ENCODE measurements at regions not wholly inside any gene's neighbourhood (a gene's known extent, or its start where the extent isn't known, plus 50 kb on each side); places are given as distances from the start of the nearest gene placed in this dataset.

DNA sequence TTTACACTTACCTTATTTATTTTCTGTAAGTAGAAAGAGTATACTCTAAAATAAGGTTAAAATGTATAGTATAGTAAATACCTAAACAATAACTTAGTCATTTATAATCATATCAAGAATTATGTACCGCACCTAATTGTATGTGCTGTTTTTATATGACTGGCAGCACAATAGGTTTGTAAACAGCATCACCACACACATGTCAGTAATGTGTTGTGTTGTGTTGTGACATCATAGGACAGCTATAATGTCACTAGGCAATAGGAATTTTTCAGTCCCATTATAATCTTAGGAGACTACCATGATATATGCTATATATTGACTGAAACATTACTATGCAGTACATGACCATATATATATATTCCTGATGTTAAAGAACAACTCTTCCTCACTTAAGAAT is 99.9 kb upstream of the CNTN4 start:
- Mint-ChIP-seq H3K27me3 (ENCODE audit: low read depth in 3 of 3) (no peaks in the 10 kb centered on the region), H3K4me3 (no peak overlapping the region), H3K36me3 (no peaks in the 10 kb centered on the region), H3K9me3 (peaks cover 0 to 7% (median 0%) of the 10 kb centered on the region in 7 donors), H3K27ac (no peak overlapping the region), H3K4me1 (no peaks in the 10 kb centered on the region)
- Histone ChIP-seq H3K9ac (ENCODE audit: insufficient read depth, low read length, poor library complexity, severe bottlenecking) (no peak overlapping the region), H3K79me2 (ENCODE audit: insufficient read depth, low read length) (no peaks in the 10 kb centered on the region), H4K20me1 (ENCODE audit: insufficient read depth, low read length) (no peaks in the 10 kb centered on the region), H3K4me1 (ENCODE audit: control insufficient read depth in 1 of 2, insufficient read depth in 2 of 2, low read length in 2 of 2) (no peaks in the 10 kb centered on the region), H3K9me3 (replicated peaks in 1 of 2; ENCODE audit: control insufficient read depth in 1 of 2, insufficient read depth in 1 of 2, low read length in 2 of 2) (peaks cover 0 to 3% of the 10 kb centered on the region in 2 donors), H3K27me3 (ENCODE audit: control insufficient read depth in 2 of 2, insufficient read depth in 2 of 2, low read length in 2 of 2) (no peaks in the 10 kb centered on the region), H3K36me3 (replicated peaks in 1 of 2; ENCODE audit: control insufficient read depth in 1 of 2, insufficient read depth in 2 of 2, low read length in 2 of 2) (no peaks in the 10 kb centered on the region), H3K4me2 (replicated peaks; ENCODE audit: extremely low read depth, low read length, poor library complexity, severe bottlenecking) (no peak overlapping the region), H2AFZ (ENCODE audit: insufficient read depth, low read depth, low read length, poor library complexity, severe bottlenecking) (no peak overlapping the region), H3K4me3 (replicated peaks in 1 of 3; ENCODE audit: low read depth in 2 of 3, low read length in 3 of 3) (no peak overlapping the region), H3K27ac (ENCODE audit: low read depth in 1 of 2, low read length in 2 of 2) (no peak overlapping the region)
- TF ChIP-seq, protein P1, sequence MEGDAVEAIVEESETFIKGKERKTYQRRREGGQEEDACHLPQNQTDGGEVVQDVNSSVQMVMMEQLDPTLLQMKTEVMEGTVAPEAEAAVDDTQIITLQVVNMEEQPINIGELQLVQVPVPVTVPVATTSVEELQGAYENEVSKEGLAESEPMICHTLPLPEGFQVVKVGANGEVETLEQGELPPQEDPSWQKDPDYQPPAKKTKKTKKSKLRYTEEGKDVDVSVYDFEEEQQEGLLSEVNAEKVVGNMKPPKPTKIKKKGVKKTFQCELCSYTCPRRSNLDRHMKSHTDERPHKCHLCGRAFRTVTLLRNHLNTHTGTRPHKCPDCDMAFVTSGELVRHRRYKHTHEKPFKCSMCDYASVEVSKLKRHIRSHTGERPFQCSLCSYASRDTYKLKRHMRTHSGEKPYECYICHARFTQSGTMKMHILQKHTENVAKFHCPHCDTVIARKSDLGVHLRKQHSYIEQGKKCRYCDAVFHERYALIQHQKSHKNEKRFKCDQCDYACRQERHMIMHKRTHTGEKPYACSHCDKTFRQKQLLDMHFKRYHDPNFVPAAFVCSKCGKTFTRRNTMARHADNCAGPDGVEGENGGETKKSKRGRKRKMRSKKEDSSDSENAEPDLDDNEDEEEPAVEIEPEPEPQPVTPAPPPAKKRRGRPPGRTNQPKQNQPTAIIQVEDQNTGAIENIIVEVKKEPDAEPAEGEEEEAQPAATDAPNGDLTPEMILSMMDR (IDR thresholded peaks at IDR 0.05): no peak
- no peak for DNase-seq
- WGBS (ENCODE audit: insufficient coverage): no CpG with 5 or more reads among the region's 1 CpG
- intact Hi-C loops (cut with micrococcal nuclease): no loop called here

DNA sequence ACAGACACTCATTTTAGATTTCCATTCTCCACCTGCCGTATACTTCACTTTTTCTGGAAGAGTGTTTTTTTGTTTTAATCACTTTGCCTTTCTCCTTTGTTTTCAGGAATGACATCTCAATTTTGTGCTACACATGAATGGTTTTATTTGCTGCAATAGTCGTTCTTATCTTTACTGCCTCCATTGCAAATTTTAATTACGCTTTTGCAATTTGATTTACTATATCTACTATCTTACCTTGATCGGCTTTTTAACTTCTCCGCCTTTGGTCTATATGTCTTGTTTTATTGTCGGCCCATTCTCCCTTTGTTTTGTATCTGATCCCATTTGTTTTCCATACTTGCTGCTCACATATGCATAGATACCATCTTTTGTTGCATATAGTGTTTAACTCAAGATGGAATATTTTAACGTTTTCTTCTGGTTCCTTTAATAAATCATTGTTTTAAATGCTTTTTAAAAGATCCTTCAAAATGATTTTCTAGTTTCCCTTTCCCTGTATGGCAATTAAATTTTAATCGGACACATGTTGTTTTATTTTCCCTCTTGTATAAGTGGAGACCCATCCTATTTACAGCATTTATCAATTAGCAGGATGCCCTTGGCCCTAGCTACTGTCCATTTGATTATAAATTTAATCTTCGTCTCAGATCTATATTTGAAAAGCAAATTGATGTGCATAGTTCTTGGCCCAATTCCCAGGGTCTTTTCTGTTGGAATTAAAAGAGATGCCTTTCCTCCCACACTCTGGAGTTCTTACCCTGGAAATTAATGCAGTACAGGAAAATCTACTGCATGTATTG is 97.2 kb upstream of the CNTN4 start:
- Histone ChIP-seq H3K4me3 (replicated peaks in 1 of 3; ENCODE audit: low read depth in 2 of 3, low read length in 3 of 3) (no peak overlapping the region), H3K9ac (ENCODE audit: insufficient read depth, low read length, poor library complexity, severe bottlenecking) (no peak overlapping the region), H3K27me3 (ENCODE audit: control insufficient read depth in 2 of 2, insufficient read depth in 2 of 2, low read length in 2 of 2) (no peaks in the 10 kb centered on the region), H3K27ac (ENCODE audit: low read depth in 1 of 2, low read length in 2 of 2) (no peak overlapping the region), H3K79me2 (ENCODE audit: insufficient read depth, low read length) (no peaks in the 10 kb centered on the region), H3K4me1 (ENCODE audit: control insufficient read depth in 1 of 2, insufficient read depth in 2 of 2, low read length in 2 of 2) (no peaks in the 10 kb centered on the region), H3K36me3 (replicated peaks in 1 of 2; ENCODE audit: control insufficient read depth in 1 of 2, insufficient read depth in 2 of 2, low read length in 2 of 2) (no peaks in the 10 kb centered on the region), H3K4me2 (replicated peaks; ENCODE audit: extremely low read depth, low read length, poor library complexity, severe bottlenecking) (no peak overlapping the region), H2AFZ (ENCODE audit: insufficient read depth, low read depth, low read length, poor library complexity, severe bottlenecking) (no peak overlapping the region), H4K20me1 (ENCODE audit: insufficient read depth, low read length) (no peaks in the 10 kb centered on the region), H3K9me3 (replicated peaks in 1 of 2; ENCODE audit: control insufficient read depth in 1 of 2, insufficient read depth in 1 of 2, low read length in 2 of 2) (peaks cover 3 to 12% of the 10 kb centered on the region in 2 donors)
- 60% methylated on average over 1 of the region's 9 CpGs for WGBS (ENCODE audit: insufficient coverage)
- Mint-ChIP-seq H3K36me3 (no peaks in the 10 kb centered on the region), H3K4me3 (no peak overlapping the region), H3K27ac (no peak overlapping the region), H3K9me3 (peaks cover 0 to 9% (median 5%) of the 10 kb centered on the region in 7 donors), H3K27me3 (ENCODE audit: low read depth in 3 of 3) (no peaks in the 10 kb centered on the region), H3K4me1 (no peaks in the 10 kb centered on the region)
- TF ChIP-seq, protein P1 (IDR thresholded peaks at IDR 0.05): no peak
- no peak for DNase-seq
- intact Hi-C loops (cut with micrococcal nuclease): no loop called here
